ENCODE measurements at regions not wholly inside any gene's neighbourhood (a gene's known extent, or its start where the extent isn't known, plus 50 kb on each side); places are given as distances from the start of the nearest gene placed in this dataset.

DNA sequence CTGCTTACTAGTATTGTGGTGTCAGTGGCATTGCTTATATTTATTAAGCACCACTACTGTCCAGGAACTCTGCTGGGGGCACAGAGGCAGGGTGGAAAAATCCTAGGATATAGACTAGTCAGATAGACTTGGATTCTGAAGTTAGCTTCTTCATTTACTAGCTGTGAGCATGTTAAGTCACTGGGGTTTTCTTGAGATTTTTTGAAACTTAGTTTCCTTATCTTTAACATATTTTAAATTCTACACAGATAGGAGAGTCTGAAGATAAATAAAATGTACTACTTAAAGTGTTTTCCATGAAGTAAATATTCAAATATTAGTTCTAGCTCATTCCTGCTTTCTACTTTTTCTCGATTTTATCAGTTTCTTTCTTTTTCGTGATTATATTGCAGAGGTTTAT, 196.9 kb upstream of the GRID2 start:
- DNase-seq (ENCODE audit: low read depth) = no peak

DNA sequence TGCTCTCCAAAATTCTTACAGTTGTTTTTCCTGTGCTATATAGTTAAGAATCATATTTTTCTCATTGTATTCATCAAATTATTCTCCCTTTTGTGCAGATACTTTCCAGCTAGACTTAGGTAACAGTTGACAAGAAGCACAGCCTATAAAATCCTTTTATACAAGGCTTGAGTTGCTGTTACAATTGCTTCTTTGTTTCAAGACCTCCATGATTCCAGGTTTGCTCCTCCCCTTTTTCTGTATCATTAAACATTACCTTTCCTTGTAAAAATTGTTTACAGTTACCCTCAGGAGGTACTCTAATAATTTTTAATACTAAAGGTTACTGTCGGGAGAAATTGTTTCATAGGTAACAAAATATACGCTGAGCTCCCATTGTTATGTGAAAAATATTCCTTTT, 192.3 kb upstream of the GRID2 start:
- no peak for DNase-seq (ENCODE audit: low read depth)

DNA sequence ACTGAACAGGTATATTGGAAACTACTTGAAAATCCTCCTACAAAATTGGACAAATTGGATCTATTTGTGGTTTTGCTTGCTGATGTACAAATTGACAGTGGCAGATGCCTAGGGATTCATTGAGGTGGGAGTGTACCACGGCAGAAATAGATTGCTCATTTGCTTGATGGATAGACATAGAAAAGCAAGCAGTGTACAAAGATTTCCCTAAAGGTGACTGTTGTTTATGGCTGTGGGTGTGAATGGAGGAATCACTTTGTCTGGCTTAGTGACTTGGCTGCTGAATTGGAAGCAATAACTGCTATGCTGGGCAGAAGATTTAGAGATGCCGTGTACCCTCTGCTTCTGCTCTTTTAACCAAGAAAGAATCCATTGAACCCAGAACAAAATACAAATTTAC, 191.0 kb upstream of the GRID2 start:
- no peak for DNase-seq (ENCODE audit: low read depth)

DNA sequence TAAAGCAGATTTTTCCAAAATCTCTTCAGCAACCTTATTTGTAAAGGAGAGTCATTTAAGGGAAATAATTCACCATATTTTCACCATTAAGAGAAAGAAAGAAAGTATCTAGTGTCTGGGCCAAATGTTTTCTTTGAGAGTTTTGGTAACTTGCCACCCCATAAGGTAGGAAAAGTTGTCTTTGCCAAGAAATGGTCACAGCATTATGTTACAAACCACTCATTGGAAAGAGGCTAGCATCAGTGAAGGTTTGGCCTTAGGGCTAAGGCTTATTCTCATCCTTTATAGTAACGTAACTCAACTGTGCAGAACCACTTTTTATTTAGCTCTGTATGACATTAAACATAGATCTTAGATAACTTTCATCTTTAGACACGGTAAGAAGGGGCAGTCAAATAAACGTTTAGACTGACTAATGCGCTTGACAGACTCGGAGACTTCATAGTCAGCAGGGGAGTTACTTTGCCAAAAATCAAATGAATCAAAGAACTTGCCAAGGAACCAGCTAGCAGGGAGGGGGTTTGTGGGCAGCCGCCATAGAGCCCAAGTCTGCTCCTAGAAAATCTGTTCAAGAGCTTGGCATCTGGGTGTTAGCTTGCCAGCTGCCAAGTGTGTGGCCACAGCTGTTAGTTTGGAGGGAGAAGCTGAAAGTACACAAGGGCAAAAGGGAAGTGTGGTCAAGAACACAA, 182.8 kb upstream of the GRID2 start:
- DNase-seq (ENCODE audit: low read depth) = peak; percentile 82

DNA sequence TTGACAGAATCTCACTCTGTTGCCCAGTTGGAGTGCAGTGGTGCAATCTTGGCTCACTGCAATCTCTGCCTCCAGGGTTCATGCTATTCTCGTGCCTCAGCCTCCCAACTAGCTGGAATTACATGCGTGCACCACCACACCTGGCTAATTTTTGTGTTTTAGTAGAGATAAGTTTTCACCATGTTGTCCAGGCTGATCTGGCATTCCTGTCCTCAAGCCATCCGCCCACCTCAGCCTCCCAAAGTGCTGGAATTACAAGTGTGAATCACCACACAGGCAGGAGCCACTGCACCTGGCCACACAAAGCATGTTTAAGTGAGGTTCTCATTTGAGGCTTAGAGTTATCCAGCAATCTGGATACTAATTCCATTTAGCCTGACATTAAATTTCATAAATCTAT, 180.9 kb upstream of the GRID2 start:
- no peak for DNase-seq (ENCODE audit: low read depth)

DNA sequence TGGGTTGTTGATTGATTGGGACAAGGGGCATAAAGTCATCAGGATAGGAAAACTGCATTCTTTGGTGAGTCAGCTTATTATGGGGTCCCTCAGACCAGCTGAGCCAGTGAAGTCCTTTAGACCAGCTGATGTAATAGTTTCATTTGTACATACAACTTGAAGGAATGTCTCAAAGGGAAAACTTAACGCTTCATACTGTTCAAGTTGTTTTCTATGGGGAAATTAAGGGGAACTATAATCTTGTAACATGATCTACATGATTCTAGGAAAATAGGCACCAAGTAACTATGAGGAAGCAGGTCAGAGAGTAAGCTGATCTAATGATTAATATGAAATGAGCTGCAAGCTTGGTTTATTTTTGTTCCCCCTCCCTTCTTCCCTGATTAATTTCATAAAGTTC, 175.1 kb upstream of the GRID2 start:
- no peak for DNase-seq (ENCODE audit: low read depth)

DNA sequence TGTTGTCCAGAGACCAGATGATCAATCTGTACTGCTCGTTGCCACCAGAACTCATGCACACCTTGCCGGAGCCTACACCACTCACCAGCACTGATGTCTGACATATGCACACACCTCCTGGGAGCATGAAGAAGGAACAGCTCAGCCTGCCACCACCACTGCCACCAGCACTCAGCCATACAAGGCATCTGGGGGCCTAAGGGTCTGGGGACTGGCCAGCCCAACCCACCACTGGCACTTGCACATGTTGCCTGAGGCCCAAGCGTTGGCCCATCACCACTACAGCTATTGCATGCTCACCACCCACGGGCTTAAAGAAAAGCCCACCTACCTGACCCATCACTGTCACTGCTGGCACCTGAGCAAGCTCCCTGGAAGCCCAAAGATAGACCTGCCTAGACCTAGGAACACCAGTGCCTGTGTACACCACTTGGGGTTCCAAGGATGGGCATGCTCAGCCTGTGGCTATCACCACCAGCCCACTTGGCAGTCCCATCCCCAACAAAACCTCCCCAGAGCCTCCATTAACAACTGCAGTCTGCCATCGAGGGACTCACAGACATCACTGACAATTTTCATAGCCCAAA, 174.3 kb upstream of the GRID2 start:
- no peak for DNase-seq (ENCODE audit: low read depth)

DNA sequence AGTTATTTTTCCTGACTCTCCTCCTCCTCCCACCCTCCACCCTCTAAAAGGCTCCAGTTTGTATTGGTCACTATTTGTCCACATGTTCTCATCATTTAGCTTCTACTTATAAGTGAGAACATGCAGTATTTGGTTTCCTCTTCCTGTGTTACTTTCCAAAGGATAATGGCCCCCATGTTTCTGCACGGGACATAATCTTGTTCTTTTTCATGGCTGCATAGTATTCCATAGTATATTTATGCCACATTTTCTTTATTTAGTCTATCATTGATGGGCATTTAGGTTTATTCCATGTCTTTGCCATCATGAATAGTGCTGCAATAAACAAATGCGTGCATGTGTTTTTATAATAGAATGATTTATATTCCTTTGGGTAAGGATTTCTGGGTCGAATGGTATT, 167.3 kb upstream of the GRID2 start:
- no peak for DNase-seq (ENCODE audit: low read depth)

DNA sequence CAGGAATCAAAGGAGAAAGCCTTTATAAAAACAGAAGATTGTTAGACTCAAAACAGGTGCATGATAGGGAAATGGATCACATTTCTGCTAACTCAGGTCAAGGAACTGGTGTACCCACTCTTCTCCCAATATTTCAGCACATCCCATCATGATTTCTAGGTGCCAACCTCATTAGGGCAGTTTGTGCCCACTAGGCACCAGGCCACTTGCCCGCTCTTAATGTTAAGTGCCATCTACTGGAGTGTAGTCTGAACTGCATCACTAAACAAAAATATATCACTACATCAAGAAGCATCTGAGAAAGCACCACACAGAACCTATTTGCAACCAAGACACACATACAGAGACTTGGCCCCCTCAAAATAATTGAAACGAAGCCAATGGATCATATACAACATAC, 140.4 kb upstream of the GRID2 start:
- DNase-seq (ENCODE audit: low read depth) = peak; percentile 5

DNA sequence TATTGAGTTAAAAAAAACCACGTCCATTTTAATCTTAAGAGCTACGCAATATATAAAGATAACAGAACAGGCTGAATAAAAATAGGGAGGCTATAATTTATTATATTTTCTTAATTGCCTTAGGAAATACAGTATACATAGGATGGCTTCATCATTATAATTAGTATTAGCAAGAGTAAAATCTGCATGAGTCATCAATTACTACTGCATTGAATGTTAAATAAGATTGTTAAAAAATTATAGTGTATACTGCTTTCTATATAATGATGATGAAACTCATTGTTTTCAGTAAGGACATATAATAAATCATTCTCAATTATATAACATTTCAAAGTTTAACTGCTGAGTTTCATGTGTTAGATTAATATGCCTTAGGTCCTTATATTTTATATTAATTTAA, 133.4 kb upstream of the GRID2 start:
- no peak for DNase-seq (ENCODE audit: low read depth)

DNA sequence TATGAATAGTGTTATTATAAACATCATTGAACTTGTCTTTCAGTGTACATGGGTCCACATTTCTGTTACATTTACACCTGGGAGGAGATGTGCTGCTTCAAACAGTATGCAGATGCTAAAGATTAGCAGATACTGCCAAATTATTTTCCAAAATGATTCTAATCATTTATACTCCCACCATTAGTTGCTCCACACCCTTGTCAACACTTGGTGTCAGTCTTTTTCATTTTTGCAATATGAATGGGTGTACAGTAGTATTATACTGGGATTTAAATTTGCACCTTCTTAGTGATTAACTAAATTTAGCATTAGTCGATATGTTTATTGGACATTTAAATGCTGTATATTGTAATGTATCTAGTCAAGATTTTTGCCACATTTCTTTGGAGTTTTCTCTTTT, 131.6 kb upstream of the GRID2 start:
- DNase-seq (ENCODE audit: low read depth) = peak; percentile 18

DNA sequence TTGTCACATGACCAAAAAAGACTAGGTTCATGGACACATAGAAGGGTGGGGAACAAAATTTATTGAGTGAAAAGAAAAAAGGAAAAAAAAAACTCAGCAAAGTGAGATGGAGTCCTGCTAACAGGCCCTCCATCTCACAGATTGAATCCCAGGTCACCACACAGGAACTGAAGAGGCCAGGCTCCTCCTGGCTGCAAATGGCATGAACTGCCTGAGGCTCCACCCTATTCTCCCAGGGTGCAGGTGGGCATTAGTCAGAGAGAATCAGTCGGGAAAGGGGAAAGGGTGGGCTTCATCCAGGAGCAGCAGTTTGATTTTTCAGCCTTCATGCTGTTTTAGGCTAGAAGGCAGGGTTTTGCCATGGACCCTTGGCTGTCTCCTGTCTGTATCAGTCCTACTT, 128.5 kb upstream of the GRID2 start:
- DNase-seq (ENCODE audit: low read depth) = no peak

DNA sequence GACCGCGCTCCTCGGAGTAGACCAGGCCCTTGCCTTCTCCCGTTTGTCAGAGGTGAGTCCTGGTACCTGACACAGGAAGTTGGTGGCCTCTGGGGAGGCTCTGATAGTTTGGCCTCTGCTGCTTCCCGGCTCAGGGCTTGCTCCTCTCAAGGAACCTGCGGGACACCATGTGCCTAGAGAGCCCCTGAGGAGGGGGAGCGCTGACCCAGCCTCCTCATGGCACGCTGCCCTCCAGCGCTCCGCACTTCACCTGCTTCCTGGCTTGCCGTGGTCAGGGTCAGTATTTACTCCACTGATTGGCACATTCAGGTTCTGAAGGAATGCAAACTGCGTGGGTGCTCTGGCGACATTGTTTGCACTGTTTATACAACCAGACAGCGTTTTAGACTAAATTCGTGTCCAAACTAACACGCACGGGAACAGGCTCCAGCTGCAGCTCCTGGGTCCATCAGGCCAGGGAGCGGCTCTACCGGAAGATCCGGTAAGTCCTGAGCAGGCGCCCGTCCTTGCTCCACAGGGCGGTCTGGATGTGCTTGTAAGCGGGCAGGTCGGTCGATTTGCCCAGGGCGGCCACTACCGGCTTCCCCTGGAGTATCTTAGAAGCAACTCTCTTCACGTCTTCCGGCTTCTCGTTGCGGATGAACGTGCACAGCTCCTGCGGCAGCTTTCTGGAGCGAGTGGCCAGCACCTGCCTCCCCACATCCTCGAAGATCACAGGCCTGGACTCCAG, 121.6 kb upstream of the GRID2 start:
- DNase-seq (ENCODE audit: low read depth) = no peak

DNA sequence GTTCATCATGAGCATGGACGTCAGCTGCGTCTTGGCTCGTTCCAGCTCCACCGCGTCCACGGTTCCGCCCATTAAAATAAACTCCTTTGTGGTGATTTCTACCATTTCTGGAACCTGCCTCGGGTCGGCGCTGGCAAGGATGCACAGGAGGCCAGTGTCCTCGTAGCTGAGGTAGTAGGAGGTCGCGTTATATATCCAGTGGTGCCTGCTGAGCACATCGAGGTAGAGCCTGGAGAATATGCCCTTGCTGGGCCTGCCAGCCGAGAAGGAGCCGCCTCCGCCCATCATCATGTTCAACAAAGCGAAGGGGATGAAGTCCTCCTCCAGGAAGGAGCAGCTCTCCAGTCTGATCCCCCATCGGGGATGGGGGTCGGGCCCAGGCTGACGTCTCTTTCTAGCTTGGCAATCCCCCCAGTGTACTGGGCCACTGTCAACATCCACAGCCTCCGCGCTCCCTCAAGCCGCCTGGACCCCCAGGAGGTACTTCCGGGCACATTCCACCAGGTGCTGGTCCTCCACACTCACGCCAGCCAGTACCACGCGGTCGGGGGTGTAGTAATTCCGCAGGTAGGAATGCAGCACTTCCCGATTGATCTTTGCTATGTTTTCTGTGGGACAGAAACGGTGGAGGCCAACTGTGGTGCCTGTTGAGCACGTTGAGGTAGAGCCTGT, 120.9 kb upstream of the GRID2 start:
- no peak for DNase-seq (ENCODE audit: low read depth)

DNA sequence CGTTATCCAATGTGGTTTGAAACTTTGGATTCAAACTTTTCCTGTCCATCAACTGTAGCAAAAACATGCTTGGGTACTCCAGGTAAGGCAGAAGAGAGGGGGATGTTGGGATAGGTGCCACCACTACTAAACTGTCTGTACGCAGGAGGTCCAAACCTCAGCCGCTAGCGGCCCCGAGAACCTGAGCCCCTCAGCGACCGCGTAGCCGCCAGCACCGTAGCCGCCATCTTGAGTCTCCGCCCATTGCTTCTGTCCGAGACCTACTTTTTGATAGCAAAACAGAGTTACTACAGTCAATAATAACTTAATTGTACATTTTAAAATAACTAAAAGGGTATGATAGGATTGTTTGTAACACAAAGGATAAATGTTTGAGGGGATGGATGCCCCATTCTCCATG, 119.9 kb upstream of the GRID2 start:
- no peak for DNase-seq (ENCODE audit: low read depth)

DNA sequence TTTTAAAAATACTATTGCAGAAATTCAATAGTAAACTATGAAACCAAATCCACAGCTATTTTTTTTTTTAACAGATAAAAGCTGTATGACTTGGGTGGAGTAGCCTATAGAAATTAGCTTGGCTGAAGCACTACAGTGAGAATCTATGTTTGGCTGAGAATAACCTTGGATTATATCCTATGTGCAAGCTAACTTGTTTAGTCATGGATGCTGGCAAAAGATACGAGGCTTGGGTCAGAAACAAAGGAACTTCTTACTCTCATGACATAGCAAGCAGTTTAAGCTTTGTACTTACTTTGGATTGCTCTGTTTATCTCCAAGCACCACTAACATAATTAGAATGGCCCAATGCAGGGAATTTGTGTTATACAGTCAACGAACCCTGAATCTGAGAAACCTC, 119.2 kb upstream of the GRID2 start:
- no peak for DNase-seq (ENCODE audit: low read depth)

DNA sequence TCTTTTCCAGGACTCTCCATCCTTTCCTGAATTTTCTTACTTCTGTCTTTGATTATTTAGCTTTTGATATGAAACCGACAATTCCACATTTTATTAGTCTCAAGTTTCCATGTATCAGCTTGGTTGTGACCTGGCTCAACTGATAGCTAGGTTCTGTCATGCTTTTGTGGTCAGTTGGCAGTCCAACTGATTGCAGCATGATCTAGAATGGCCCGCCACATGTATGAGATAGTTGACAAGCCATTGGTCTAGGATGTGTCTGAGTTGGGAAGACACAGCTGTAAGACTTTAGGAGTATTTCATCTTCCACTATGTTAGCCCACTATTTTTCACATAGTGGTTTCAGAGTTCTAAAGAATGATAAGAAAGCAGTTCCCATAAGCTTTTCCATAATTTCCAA, 117.5 kb upstream of the GRID2 start:
- no peak for DNase-seq (ENCODE audit: low read depth)

DNA sequence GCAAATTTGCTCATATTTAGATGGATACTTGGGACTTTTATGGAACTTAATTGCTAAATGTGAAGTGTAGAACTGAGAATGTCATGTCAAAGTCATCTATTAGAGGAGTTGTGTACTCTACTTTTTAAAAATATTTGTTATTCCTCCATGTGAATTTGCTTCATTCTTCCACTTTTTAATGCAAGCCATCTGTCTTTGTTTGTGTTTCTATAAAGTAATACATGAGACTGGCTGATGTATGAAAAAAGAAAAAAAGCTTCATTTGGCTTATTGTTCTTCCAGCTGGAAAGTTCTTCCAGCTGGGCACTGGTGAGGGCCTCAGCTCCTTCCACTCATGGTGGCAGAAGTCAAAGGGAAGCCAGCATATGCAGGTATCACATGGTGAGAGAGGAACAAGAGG, 114.6 kb upstream of the GRID2 start:
- no peak for DNase-seq (ENCODE audit: low read depth)

DNA sequence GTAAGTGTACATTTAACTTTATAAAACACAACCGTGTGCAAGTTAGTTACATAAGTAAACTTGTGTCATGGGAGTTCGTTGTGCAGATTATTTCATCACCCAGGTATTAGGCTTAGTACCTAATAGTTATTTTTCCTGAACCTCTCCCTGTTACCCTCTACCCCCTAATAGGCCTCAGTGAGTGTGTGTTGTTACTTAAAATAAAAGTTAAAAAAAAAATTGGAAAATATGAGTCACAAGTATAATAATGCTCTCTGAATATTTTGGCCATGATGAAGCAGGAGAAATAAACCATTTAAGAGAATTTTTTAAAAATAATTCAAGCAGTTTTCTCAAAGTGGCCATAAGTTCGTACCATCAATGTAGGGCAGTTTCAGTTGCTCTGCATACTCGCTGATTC, 105.1 kb upstream of the GRID2 start:
- DNase-seq (ENCODE audit: low read depth) = peak; percentile 44

DNA sequence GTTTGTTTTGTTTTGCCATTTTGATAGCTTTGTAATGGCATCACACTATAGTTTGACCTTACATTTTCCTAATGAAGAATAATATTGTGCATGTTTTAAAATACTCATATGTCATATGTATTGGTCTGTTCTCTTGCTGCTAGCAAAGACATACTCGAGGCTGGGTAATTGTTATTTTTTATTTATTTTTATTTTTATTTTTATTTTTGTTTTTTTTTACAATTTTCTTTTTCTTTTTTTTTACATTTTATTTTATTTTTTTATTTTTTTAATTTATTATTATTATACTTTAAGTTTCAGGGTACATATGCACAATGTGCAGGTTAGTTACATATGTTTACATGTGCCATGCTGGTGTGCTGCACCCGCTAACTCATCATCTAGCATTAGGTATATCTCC, 104.6 kb upstream of the GRID2 start:
- DNase-seq (ENCODE audit: low read depth) = no peak

DNA sequence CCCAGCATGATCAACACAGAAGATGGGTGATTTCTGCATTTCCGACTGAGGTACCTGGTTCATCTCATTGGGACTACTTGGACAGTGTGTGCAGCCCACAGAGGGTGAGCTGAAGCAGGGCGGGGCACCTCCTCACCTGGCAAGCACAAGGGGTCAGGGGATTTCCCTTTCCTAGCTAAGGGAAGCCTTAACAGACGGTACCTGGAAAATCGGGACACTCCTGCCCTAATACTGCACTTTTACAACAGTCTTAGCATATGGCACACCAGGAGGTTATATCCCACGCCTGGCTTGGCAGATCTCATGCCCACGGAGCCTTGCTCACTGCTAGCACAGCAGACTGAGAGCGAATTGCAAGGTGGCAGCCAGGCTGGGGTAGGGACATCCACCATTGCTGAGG, 92.9 kb upstream of the GRID2 start:
- DNase-seq (ENCODE audit: low read depth) = no peak

DNA sequence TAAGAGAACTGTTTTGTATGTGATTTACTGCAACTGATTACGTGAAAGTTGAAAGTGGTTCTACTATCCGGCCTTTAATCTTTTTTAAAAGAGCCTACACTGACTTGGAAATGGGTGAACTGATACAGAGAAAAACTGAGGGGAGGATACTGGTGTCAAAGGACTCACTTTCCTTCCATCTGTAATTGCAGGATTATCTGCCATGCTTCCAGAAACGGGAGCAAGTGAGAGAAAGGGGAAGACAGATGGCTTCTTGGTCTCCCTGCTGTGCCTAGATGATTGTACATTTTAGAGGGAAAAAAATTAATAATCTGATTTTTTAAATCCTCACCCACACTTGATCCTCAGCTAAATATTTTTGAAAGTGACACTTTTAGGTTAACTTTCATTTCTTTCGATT, 88.3 kb upstream of the GRID2 start:
- DNase-seq (ENCODE audit: low read depth) = no peak
